Activated T-cell treated with anti-CD3 and anti-CD28 coated beads, Interleukin-2, amount 50 U/mL, for 72 hours (primary cell): ENCODE measurements at regions not wholly inside any gene's neighbourhood (a gene's known extent, or its start where the extent isn't known, plus 50 kb on each side); places are given as distances from the start of the nearest gene placed in this dataset.

Experiments used
- ATAC-seq, 2 donors: fragments of 150-1000 bp; cut with Tn5 transposase; replicated peaks in 1 of 2; 2 replicates each; pipeline ENCODE4 v1.10.0; 2021; ENCODE audit warnings: moderate library complexity in 2 of 2, mild to moderate bottlenecking in 1 of 2
- DNase-seq, 2 donors: peaks; one replicate each; pipeline ENCODE4 v3.0.0; 2021 to 2022; ENCODE audit warnings: mixed read lengths in 1 of 2
- H3K27ac Mint-ChIP-seq: one replicate; pipeline ENCODE4 v1.8.0; 2022; ENCODE audit warnings: mild to moderate bottlenecking, moderate library complexity, mixed read lengths
- H3K27me3 Mint-ChIP-seq: one replicate; pipeline ENCODE4 v1.8.0; 2022; ENCODE audit warnings: low read depth, mixed read lengths
- H3K36me3 Mint-ChIP-seq, 2 donors: one replicate each; pipeline ENCODE4 v1.8.0; 2022; ENCODE audit warnings: mixed read lengths in 2 of 2, mild to moderate bottlenecking in 1 of 2; ENCODE audit not compliant: insufficient read depth in 2 of 2
- H3K4me1 Mint-ChIP-seq: one replicate; pipeline ENCODE4 v1.8.0; 2022; ENCODE audit warnings: low read depth, mixed read lengths
- H3K4me3 Mint-ChIP-seq, 2 donors: one replicate each; pipeline ENCODE4 v1.8.0; 2022; ENCODE audit warnings: mild to moderate bottlenecking in 2 of 2, mixed read lengths in 2 of 2, moderate library complexity in 2 of 2
- H3K9me3 Mint-ChIP-seq, 2 donors: one replicate each; pipeline ENCODE4 v1.8.0; 2022; ENCODE audit warnings: mixed read lengths in 2 of 2

- Mint-ChIP-seq H3K27me3 (peaks cover 8% of the 10 kb centered on the region), H3K36me3 (no peaks in the 10 kb centered on the region), H3K4me1 (no peaks in the 10 kb centered on the region), H3K4me3 (no peak overlapping the region), H3K27ac (no peak overlapping the region), H3K9me3 (no peaks in the 10 kb centered on the region)
- DNase-seq (no peak), ATAC-seq (no peak)
These were observed 156.5 kb downstream of the MOXD1 start for GRCh38 chr6:132244744-132245143.

- ATAC-seq: no peak
- no peaks in the 10 kb centered on the region for H3K36me3 Mint-ChIP-seq
- H3K4me1 Mint-ChIP-seq: no peaks in the 10 kb centered on the region
- H3K4me3 Mint-ChIP-seq: no peak overlapping the region
- DNase-seq: no peak
- H3K27ac Mint-ChIP-seq: no peak overlapping the region
- peaks cover 15% of the 10 kb centered on the region for H3K27me3 Mint-ChIP-seq
- no peaks in the 10 kb centered on the region for H3K9me3 Mint-ChIP-seq
These were observed 164.5 kb downstream of the MOXD1 start for GRCh38 chr6:132236744-132237143.

GRCh38 chr6:132236281-132236680 lies 165.0 kb downstream of the MOXD1 start:
- DNase-seq (no peak), ATAC-seq (no peak)
- no peaks in the 10 kb centered on the region for H3K9me3 Mint-ChIP-seq
- H3K27me3 Mint-ChIP-seq: peaks cover 15% of the 10 kb centered on the region
- H3K4me3 Mint-ChIP-seq: no peak overlapping the region
- no peaks in the 10 kb centered on the region for H3K36me3 Mint-ChIP-seq
- H3K4me1 Mint-ChIP-seq: no peaks in the 10 kb centered on the region
- no peak overlapping the region for H3K27ac Mint-ChIP-seq

GRCh38 chr6:132235596-132236280 lies 165.5 kb downstream of the MOXD1 start:
- H3K4me3 Mint-ChIP-seq: no peak overlapping the region

GRCh38 chr6:132234356-132234755 lies 166.9 kb downstream of the MOXD1 start:
- peaks cover 15% of the 10 kb centered on the region for H3K27me3 Mint-ChIP-seq
- ATAC-seq: no peak
- no peak for DNase-seq
- H3K4me3 Mint-ChIP-seq: no peak overlapping the region
- no peaks in the 10 kb centered on the region for H3K9me3 Mint-ChIP-seq
- H3K27ac Mint-ChIP-seq: no peak overlapping the region
- no peaks in the 10 kb centered on the region for H3K36me3 Mint-ChIP-seq
- no peaks in the 10 kb centered on the region for H3K4me1 Mint-ChIP-seq

More at GRCh38 chr6:132235596-132236280, 165.5 kb downstream of the MOXD1 start:
- Mint-ChIP-seq H3K27me3 (peaks cover 15% of the 10 kb centered on the region), H3K27ac (no peak overlapping the region), H3K36me3 (no peaks in the 10 kb centered on the region), H3K4me1 (no peaks in the 10 kb centered on the region), H3K9me3 (no peaks in the 10 kb centered on the region)
- ATAC-seq (no peak), DNase-seq (no peak)

- Mint-ChIP-seq H3K36me3 (no peaks in the 10 kb centered on the region), H3K4me1 (no peaks in the 10 kb centered on the region)
These were observed 170.0 kb downstream of the MOXD1 start for GRCh38 chr6:132231121-132231884.

GRCh38 chr6:132228894-132229293 lies 172.4 kb downstream of the MOXD1 start:
- Mint-ChIP-seq H3K4me3 (no peak overlapping the region), H3K9me3 (peaks cover 7 to 10% of the 10 kb centered on the region in 2 donors), H3K36me3 (peaks cover 4 to 8% of the 10 kb centered on the region in 2 donors), H3K4me1 (no peaks in the 10 kb centered on the region), H3K27ac (no peak overlapping the region), H3K27me3 (no peaks in the 10 kb centered on the region)
- no peak for DNase-seq
- no peak for ATAC-seq

More at GRCh38 chr6:132231121-132231884, 170.0 kb downstream of the MOXD1 start:
- ATAC-seq (no peak), DNase-seq (no peak)
- no peaks in the 10 kb centered on the region for H3K9me3 Mint-ChIP-seq
- peaks cover 15% of the 10 kb centered on the region for H3K27me3 Mint-ChIP-seq
- H3K27ac Mint-ChIP-seq: no peak overlapping the region
- H3K4me3 Mint-ChIP-seq: no peak overlapping the region

- no peak for ATAC-seq
- peaks cover 7 to 10% of the 10 kb centered on the region in 2 donors for H3K9me3 Mint-ChIP-seq
- DNase-seq: no peak
- H3K27me3 Mint-ChIP-seq: no peaks in the 10 kb centered on the region
- H3K4me1 Mint-ChIP-seq: no peaks in the 10 kb centered on the region
- no peak overlapping the region for H3K4me3 Mint-ChIP-seq
- H3K36me3 Mint-ChIP-seq: peaks cover 4 to 9% of the 10 kb centered on the region in 2 donors
- H3K27ac Mint-ChIP-seq: no peak overlapping the region
These were observed 173.4 kb downstream of the MOXD1 start for GRCh38 chr6:132227904-132228303.

- Mint-ChIP-seq H3K27me3 (no peaks in the 10 kb centered on the region), H3K27ac (no peak overlapping the region), H3K4me1 (no peaks in the 10 kb centered on the region), H3K36me3 (peaks cover 4 to 9% of the 10 kb centered on the region in 2 donors), H3K4me3 (no peak overlapping the region), H3K9me3 (peaks cover 7 to 10% of the 10 kb centered on the region in 2 donors)
- ATAC-seq (no peak), DNase-seq (no peak)
These were observed 176.3 kb downstream of the MOXD1 start for GRCh38 chr6:132224943-132225342.

- H3K9me3 Mint-ChIP-seq: peaks cover 6 to 7% of the 10 kb centered on the region in 2 donors
- DNase-seq: no peak
- peaks cover 8% of the 10 kb centered on the region for H3K27me3 Mint-ChIP-seq
- no peak overlapping the region for H3K4me3 Mint-ChIP-seq
- no peak overlapping the region for H3K27ac Mint-ChIP-seq
- H3K4me1 Mint-ChIP-seq: no peaks in the 10 kb centered on the region
- H3K36me3 Mint-ChIP-seq: peaks cover 4 to 9% of the 10 kb centered on the region in 2 donors
- no peak for ATAC-seq
These were observed 180.5 kb downstream of the MOXD1 start for GRCh38 chr6:132220800-132221199.

- ATAC-seq: no peak
- peaks cover 8% of the 10 kb centered on the region for H3K27me3 Mint-ChIP-seq
- no peak overlapping the region for H3K4me3 Mint-ChIP-seq
- H3K27ac Mint-ChIP-seq: no peak overlapping the region
- H3K4me1 Mint-ChIP-seq: no peaks in the 10 kb centered on the region
- peaks cover 4 to 7% of the 10 kb centered on the region in 2 donors for H3K36me3 Mint-ChIP-seq
- H3K9me3 Mint-ChIP-seq: peaks cover 5% of the 10 kb centered on the region in 2 donors
- DNase-seq: no peak
These were observed 181.4 kb downstream of the MOXD1 start for GRCh38 chr6:132219901-132220300.

- H3K27me3 Mint-ChIP-seq: peaks cover 8% of the 10 kb centered on the region
- H3K36me3 Mint-ChIP-seq: no peaks in the 10 kb centered on the region
- no peak overlapping the region for H3K27ac Mint-ChIP-seq
- H3K4me1 Mint-ChIP-seq: no peaks in the 10 kb centered on the region
- ATAC-seq: no peak
- H3K9me3 Mint-ChIP-seq: no peaks in the 10 kb centered on the region
- no peak overlapping the region for H3K4me3 Mint-ChIP-seq
- no peak for DNase-seq
These were observed 183.1 kb downstream of the MOXD1 start for GRCh38 chr6:132218059-132218696.

- Mint-ChIP-seq H3K36me3 (no peaks in the 10 kb centered on the region), H3K4me1 (no peaks in the 10 kb centered on the region), H3K27ac (no peak overlapping the region), H3K9me3 (no peaks in the 10 kb centered on the region), H3K27me3 (peaks cover 8% of the 10 kb centered on the region), H3K4me3 (no peak overlapping the region)
- DNase-seq: no peak
- ATAC-seq: no peak
These were observed 185.5 kb downstream of the MOXD1 start for GRCh38 chr6:132215805-132216204.
